ENCODE measurements at regions not wholly inside any gene's neighbourhood (a gene's known extent, or its start where the extent isn't known, plus 50 kb on each side); places are given as distances from the start of the nearest gene placed in this dataset.

- H3K9me3 ChIP-seq = no peaks in the 10 kb centered on the region
- no peak for DNase-seq
- TF ChIP-seq, protein P1, sequence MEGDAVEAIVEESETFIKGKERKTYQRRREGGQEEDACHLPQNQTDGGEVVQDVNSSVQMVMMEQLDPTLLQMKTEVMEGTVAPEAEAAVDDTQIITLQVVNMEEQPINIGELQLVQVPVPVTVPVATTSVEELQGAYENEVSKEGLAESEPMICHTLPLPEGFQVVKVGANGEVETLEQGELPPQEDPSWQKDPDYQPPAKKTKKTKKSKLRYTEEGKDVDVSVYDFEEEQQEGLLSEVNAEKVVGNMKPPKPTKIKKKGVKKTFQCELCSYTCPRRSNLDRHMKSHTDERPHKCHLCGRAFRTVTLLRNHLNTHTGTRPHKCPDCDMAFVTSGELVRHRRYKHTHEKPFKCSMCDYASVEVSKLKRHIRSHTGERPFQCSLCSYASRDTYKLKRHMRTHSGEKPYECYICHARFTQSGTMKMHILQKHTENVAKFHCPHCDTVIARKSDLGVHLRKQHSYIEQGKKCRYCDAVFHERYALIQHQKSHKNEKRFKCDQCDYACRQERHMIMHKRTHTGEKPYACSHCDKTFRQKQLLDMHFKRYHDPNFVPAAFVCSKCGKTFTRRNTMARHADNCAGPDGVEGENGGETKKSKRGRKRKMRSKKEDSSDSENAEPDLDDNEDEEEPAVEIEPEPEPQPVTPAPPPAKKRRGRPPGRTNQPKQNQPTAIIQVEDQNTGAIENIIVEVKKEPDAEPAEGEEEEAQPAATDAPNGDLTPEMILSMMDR (IDR thresholded peaks at IDR 0.05) = no peak
- no peak for TF ChIP-seq POLR2A (IDR thresholded peaks at IDR 0.05)
- no peak overlapping the region for H3K4me3 ChIP-seq (replicated peaks in 1 of 3)
- intact Hi-C loops (cut with DNase I) = no loop called here
- no peak overlapping the region for H3K27ac ChIP-seq
- H3K36me3 ChIP-seq = no peaks in the 10 kb centered on the region
- no peaks in the 10 kb centered on the region for H3K27me3 ChIP-seq
- peaks cover 4 to 5% of the 10 kb centered on the region in 2 donors for H3K4me1 ChIP-seq
- 85 to 92% methylated on average over 6 of the region's 6 CpGs for WGBS, 2 donors
Measured at GRCh38 chr1:228818928-228819630, 83.8 kb downstream of the RHOU start.

GRCh38 chr1:228821252-228821651 lies 86.0 kb downstream of the RHOU start:
- Histone ChIP-seq H3K4me3 (replicated peaks in 1 of 3) (no peak overlapping the region), H3K36me3 (no peaks in the 10 kb centered on the region), H3K27ac (no peak overlapping the region), H3K4me1 (peaks cover 0 to 2% of the 10 kb centered on the region in 2 donors), H3K9me3 (no peaks in the 10 kb centered on the region), H3K27me3 (no peaks in the 10 kb centered on the region)
- TF ChIP-seq POLR2A (IDR thresholded peaks at IDR 0.05) = no peak
- intact Hi-C loops (cut with DNase I) = no loop called here
- DNase-seq = no peak
- WGBS, 2 donors = 80 to 92% methylated on average over 2 of the region's 2 CpGs

- DNase-seq = no peak
- Histone ChIP-seq H3K4me3 (replicated peaks in 1 of 3) (no peak overlapping the region), H3K27ac (no peak overlapping the region), H3K9me3 (no peaks in the 10 kb centered on the region), H3K27me3 (no peaks in the 10 kb centered on the region), H3K36me3 (no peaks in the 10 kb centered on the region), H3K4me1 (peaks cover 0 to 7% of the 10 kb centered on the region in 2 donors)
- TF ChIP-seq POLR2A (IDR thresholded peaks at IDR 0.05) = no peak
- TF ChIP-seq, protein P1 (IDR thresholded peaks at IDR 0.05) = no peak
- intact Hi-C loops (cut with DNase I) = no loop called here
- 91 to 92% methylated on average over 3 of the region's 3 CpGs for WGBS, 2 donors
Measured at GRCh38 chr1:228823200-228823599, 87.9 kb downstream of the RHOU start.

DNA sequence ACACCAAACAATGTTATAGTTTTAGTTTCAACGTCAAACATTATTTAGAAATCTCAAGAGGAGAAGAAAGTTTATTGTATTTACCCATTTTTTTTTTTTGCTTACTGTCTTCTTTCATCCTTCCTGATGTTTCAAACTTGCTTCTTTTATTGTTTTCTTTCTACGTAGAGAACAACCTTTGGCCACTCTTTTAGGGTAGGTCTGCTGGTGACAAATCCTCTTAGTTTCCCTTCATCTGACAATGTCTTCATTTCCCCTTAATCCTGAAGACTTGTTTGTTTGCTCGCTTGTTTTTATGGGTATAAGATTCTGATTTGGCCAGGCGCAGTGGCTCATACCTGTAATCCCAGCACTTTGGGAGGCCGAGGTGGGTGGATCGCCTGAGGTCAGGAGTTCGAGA lies 89.1 kb downstream of the RHOU start:
- Histone ChIP-seq H3K4me3 (replicated peaks in 1 of 3) (no peak overlapping the region), H3K9me3 (no peaks in the 10 kb centered on the region), H3K36me3 (no peaks in the 10 kb centered on the region), H3K27ac (no peak overlapping the region), H3K4me1 (peaks cover under 1 to 7% of the 10 kb centered on the region in 2 donors), H3K27me3 (no peaks in the 10 kb centered on the region)
- intact Hi-C loops (cut with DNase I) = no loop called here
- TF ChIP-seq, protein P1 (IDR thresholded peaks at IDR 0.05) = no peak
- no peak for TF ChIP-seq POLR2A (IDR thresholded peaks at IDR 0.05)
- DNase-seq = no peak
- WGBS, 2 donors = 95 to 96% methylated on average over 7 of the region's 7 CpGs

GRCh38 chr1:228825041-228825440 lies 89.8 kb downstream of the RHOU start:
- TF ChIP-seq, protein P1 (IDR thresholded peaks at IDR 0.05) = no peak
- no peak for TF ChIP-seq POLR2A (IDR thresholded peaks at IDR 0.05)
- no peaks in the 10 kb centered on the region for H3K27me3 ChIP-seq
- H3K4me1 ChIP-seq = peaks cover 7 to 12% of the 10 kb centered on the region in 2 donors
- no peak for DNase-seq
- H3K9me3 ChIP-seq = no peaks in the 10 kb centered on the region
- no peak overlapping the region for H3K27ac ChIP-seq
- intact Hi-C loops (cut with DNase I) = no loop called here
- H3K36me3 ChIP-seq = no peaks in the 10 kb centered on the region
- H3K4me3 ChIP-seq (replicated peaks in 1 of 3) = no peak overlapping the region
